CD14-positive monocyte (primary cell): ENCODE measurements at regions not wholly inside any gene's neighbourhood (a gene's known extent, or its start where the extent isn't known, plus 50 kb on each side); places are given as distances from the start of the nearest gene placed in this dataset.

Experiments
- DNase-seq, 3 donors: peaks; one replicate each; pipeline ENCODE4 v3.0.0-alpha.2; 2011 to 2022
- H2AFZ ChIP-seq: 2 replicates; pipeline ENCODE4 v1.6.0; 2012; ENCODE audit warnings: mild to moderate bottlenecking, low read depth, low read length, inconsistent platforms; ENCODE audit not compliant: insufficient read depth, poor library complexity, severe bottlenecking
- H3K27ac ChIP-seq, 2 donors: 1 replicate in 1 of 2; 2 replicates in 1 of 2; pipeline ENCODE4 v1.5.1; 2012 to 2013; ENCODE audit warnings: low read length in 2 of 2, control low read depth in 1 of 2, inconsistent platforms in 1 of 2, low read depth in 1 of 2, mild to moderate bottlenecking in 1 of 2
- H3K27me3 ChIP-seq, 2 donors: one replicate each; pipeline versions ENCODE4 v1.6.0 to v1.6.1; 2011 to 2013; ENCODE audit warnings: low read length in 2 of 2; ENCODE audit not compliant: control insufficient read depth in 2 of 2, insufficient read depth in 2 of 2
- H3K36me3 ChIP-seq, 2 donors: replicated peaks in 1 of 2; 1 replicate in 1 of 2; 2 replicates in 1 of 2; pipeline versions ENCODE4 v1.5.1 to v1.6.1; 2012 to 2013; ENCODE audit warnings: low read length in 2 of 2, control low read depth in 1 of 2, inconsistent platforms in 1 of 2, mild to moderate bottlenecking in 1 of 2; ENCODE audit not compliant: insufficient read depth in 2 of 2, control insufficient read depth in 1 of 2
- H3K4me1 ChIP-seq, 2 donors: 1 replicate in 1 of 2; 2 replicates in 1 of 2; pipeline versions ENCODE4 v1.5.1 to v1.6.1; 2012 to 2013; ENCODE audit warnings: low read length in 2 of 2, control low read depth in 1 of 2, inconsistent platforms in 1 of 2, mild to moderate bottlenecking in 1 of 2, moderate library complexity in 1 of 2; ENCODE audit not compliant: insufficient read depth in 2 of 2, control insufficient read depth in 1 of 2
- H3K4me2 ChIP-seq: replicated peaks from 2 replicates; pipeline ENCODE3; 2012; ENCODE audit warnings: low read length, moderate library complexity, mild to moderate bottlenecking; ENCODE audit not compliant: poor library complexity, severe bottlenecking; ENCODE audit errors: extremely low read depth
- H3K4me3 ChIP-seq, 3 experiments: fragments of 200-600 bp in 1 of 3; sonication (generic) in 1 of 3; replicated peaks in 1 of 3; 1 replicate in 2 of 3; 2 replicates in 1 of 3; pipeline ENCODE4 v1.5.1; 2011 to 2013; ENCODE audit warnings: low read length in 3 of 3, mild to moderate bottlenecking in 3 of 3, control low read depth in 2 of 3, low read depth in 2 of 3, inconsistent platforms in 1 of 3, moderate library complexity in 1 of 3
- H3K79me2 ChIP-seq: 2 replicates; pipeline ENCODE4 v1.6.0; 2012; ENCODE audit warnings: mild to moderate bottlenecking, control low read depth, inconsistent platforms, low read length, moderate library complexity; ENCODE audit not compliant: insufficient read depth
- H3K9ac ChIP-seq: 2 replicates; pipeline ENCODE4 v1.6.0; 2017; ENCODE audit warnings: low read length, mild to moderate bottlenecking; ENCODE audit not compliant: insufficient read depth, poor library complexity, severe bottlenecking
- H3K9me3 ChIP-seq, 2 donors: replicated peaks in 1 of 2; 1 replicate in 1 of 2; 2 replicates in 1 of 2; pipeline versions ENCODE4 v1.5.1 to v1.6.1; 2012 to 2013; ENCODE audit warnings: low read length in 2 of 2, control low read depth in 1 of 2; ENCODE audit not compliant: control insufficient read depth in 1 of 2, insufficient read depth in 1 of 2
- H4K20me1 ChIP-seq: 2 replicates; pipeline ENCODE4 v1.6.0; 2012; ENCODE audit warnings: mild to moderate bottlenecking, low read length, control low read depth, moderate library complexity; ENCODE audit not compliant: insufficient read depth
- H3K27ac Mint-ChIP-seq, 7 donors: one replicate each; pipeline ENCODE4 v1.8.0; 2020; ENCODE audit warnings: mild to moderate bottlenecking in 7 of 7, mixed read lengths in 7 of 7, moderate library complexity in 6 of 7, inconsistent platforms in 2 of 7
- H3K27me3 Mint-ChIP-seq, 3 donors: one replicate each; pipeline ENCODE4 v1.8.0; 2021 to 2022; ENCODE audit warnings: low read depth in 3 of 3, mild to moderate bottlenecking in 3 of 3, mixed read lengths in 3 of 3, moderate library complexity in 3 of 3, inconsistent platforms in 1 of 3
- H3K36me3 Mint-ChIP-seq, 2 donors: one replicate each; pipeline ENCODE4 v1.8.0; 2020; ENCODE audit warnings: mixed read lengths in 2 of 2, inconsistent platforms in 1 of 2, mild to moderate bottlenecking in 1 of 2
- H3K4me1 Mint-ChIP-seq: one replicate; pipeline ENCODE4 v1.8.0; 2020; ENCODE audit warnings: mild to moderate bottlenecking, mixed read lengths
- H3K4me3 Mint-ChIP-seq, 2 donors: one replicate each; pipeline ENCODE4 v1.8.0; 2020; ENCODE audit warnings: mild to moderate bottlenecking in 2 of 2, mixed read lengths in 2 of 2, moderate library complexity in 1 of 2
- H3K9me3 Mint-ChIP-seq, 7 donors: one replicate each; pipeline ENCODE4 v1.8.0; 2020 to 2022; ENCODE audit warnings: mixed read lengths in 7 of 7, mild to moderate bottlenecking in 6 of 7, moderate library complexity in 6 of 7, inconsistent platforms in 2 of 7
- WGBS: methylation state at CpG from one replicate; pipeline ENCODE4 v1.1.5; 2013; ENCODE audit warnings: missing lambda C conversion rate; ENCODE audit not compliant: insufficient coverage; 5-methylcytosine and 5-hydroxymethylcytosine counted together
- intact Hi-C, 2 donors: fragments of 100-400 bp; cut with micrococcal nuclease; formaldehyde crosslinking; loops; one replicate each; pipeline versions ENCODE4 v1.15.0 to v1.15.1; 2023
- TF ChIP-seq, protein P1 (sequence below): fragments of 200-600 bp; IDR thresholded peaks from one replicate; pipeline ENCODE4 v1.8.0; 2022; ENCODE audit warnings: antibody characterized with exemption, mild to moderate bottlenecking

DNA sequence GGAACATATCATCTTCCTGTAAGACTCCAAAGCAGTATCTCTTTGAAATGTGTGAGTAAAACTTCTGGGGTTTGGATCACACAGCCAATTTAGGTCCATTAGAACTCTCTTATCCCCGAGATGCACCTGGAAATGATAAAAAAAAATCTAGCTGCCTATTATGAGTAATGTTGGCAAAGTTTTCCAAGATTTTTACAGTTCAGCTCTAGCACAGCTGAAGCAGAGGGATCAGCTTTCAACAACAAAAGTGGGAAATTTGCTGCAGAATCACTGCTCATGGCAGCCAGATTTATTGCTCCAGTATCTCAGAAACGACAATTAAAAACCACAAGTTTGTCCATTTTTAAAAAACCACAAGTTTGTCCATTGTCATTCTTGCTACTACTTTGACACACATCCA, 292.2 kb downstream of the IRX2 start:
- no peaks in the 10 kb centered on the region for H3K79me2 ChIP-seq
- no peak overlapping the region for H3K27ac ChIP-seq
- no peak overlapping the region for H3K9ac ChIP-seq
- H3K27me3 Mint-ChIP-seq, result peaks cover 0 to 3% (median 1%) of the 10 kb centered on the region in 3 donors
- H3K4me3 ChIP-seq, result no peak overlapping the region
- 0% methylated on average over 1 of the region's 2 CpGs for WGBS
- H4K20me1 ChIP-seq, result no peaks in the 10 kb centered on the region
- H3K36me3 ChIP-seq, result no peaks in the 10 kb centered on the region
- H2AFZ ChIP-seq, result no peak overlapping the region
- H3K4me2 ChIP-seq, result no peak overlapping the region
- intact Hi-C loops, result no loop called here
- no peaks in the 10 kb centered on the region for H3K27me3 ChIP-seq
- H3K4me1 Mint-ChIP-seq, result no peaks in the 10 kb centered on the region
- H3K27ac Mint-ChIP-seq, result no peak overlapping the region
- H3K4me3 Mint-ChIP-seq, result no peak overlapping the region
- no peak for DNase-seq
- no peaks in the 10 kb centered on the region for H3K36me3 Mint-ChIP-seq
- peaks cover 0 to 9% of the 10 kb centered on the region in 2 donors for H3K9me3 ChIP-seq
- no peaks in the 10 kb centered on the region for H3K4me1 ChIP-seq
- TF ChIP-seq, protein P1, sequence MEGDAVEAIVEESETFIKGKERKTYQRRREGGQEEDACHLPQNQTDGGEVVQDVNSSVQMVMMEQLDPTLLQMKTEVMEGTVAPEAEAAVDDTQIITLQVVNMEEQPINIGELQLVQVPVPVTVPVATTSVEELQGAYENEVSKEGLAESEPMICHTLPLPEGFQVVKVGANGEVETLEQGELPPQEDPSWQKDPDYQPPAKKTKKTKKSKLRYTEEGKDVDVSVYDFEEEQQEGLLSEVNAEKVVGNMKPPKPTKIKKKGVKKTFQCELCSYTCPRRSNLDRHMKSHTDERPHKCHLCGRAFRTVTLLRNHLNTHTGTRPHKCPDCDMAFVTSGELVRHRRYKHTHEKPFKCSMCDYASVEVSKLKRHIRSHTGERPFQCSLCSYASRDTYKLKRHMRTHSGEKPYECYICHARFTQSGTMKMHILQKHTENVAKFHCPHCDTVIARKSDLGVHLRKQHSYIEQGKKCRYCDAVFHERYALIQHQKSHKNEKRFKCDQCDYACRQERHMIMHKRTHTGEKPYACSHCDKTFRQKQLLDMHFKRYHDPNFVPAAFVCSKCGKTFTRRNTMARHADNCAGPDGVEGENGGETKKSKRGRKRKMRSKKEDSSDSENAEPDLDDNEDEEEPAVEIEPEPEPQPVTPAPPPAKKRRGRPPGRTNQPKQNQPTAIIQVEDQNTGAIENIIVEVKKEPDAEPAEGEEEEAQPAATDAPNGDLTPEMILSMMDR, result no peak
- peaks cover 3 to 13% (median 5%) of the 10 kb centered on the region in 7 donors for H3K9me3 Mint-ChIP-seq

DNA sequence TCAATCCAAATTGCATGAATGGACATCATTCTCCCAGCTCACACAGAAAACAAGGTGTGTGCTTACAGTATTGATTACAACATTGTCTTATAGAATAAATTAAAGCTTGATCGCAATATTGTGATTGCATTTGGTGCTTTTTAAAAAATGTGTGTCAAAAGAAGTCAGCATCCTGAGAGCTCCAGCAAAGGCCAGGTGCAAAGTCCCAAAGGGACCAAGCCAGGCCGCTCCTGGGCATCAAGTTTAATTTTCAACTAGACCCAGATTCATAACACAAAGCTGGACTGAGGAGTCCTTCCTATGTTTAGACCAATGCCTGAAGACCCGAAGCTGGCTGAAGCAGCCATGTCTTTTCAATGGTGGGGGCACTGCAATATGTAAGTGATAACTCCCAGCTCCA, 295.6 kb downstream of the IRX2 start:
- H3K4me1 ChIP-seq, result no peaks in the 10 kb centered on the region
- no peak overlapping the region for H3K4me2 ChIP-seq
- Mint-ChIP-seq H3K4me3 (no peak overlapping the region), H3K4me1 (no peaks in the 10 kb centered on the region), H3K27ac (no peak overlapping the region), H3K36me3 (no peaks in the 10 kb centered on the region), H3K9me3 (peaks cover 0 to 11% (median 3%) of the 10 kb centered on the region in 7 donors), H3K27me3 (peaks cover 0 to 3% (median 1%) of the 10 kb centered on the region in 3 donors)
- H3K79me2 ChIP-seq, result no peaks in the 10 kb centered on the region
- TF ChIP-seq, protein P1, result no peak
- no peak overlapping the region for H3K4me3 ChIP-seq
- intact Hi-C loops, result no loop called here
- no peak overlapping the region for H3K27ac ChIP-seq
- 100% methylated on average over 1 of the region's 3 CpGs for WGBS
- H2AFZ ChIP-seq, result no peak overlapping the region
- DNase-seq, result no peak
- no peaks in the 10 kb centered on the region for H4K20me1 ChIP-seq
- H3K9me3 ChIP-seq, result peaks cover 0 to 12% of the 10 kb centered on the region in 2 donors
- H3K9ac ChIP-seq, result no peak overlapping the region
- no peaks in the 10 kb centered on the region for H3K27me3 ChIP-seq
- no peaks in the 10 kb centered on the region for H3K36me3 ChIP-seq
